H54 (cell line): ENCODE measurements at regions not wholly inside any gene's neighbourhood (a gene's known extent, or its start where the extent isn't known, plus 50 kb on each side); places are given as distances from the start of the nearest gene placed in this dataset.

Experiments
- DNase-seq: peaks from one replicate; pipeline ENCODE4 v3.0.0; 2011; ENCODE audit warnings: low spot score, mixed read lengths; ENCODE audit not compliant: insufficient read length
- FAIRE-seq: peaks from 3 replicates; lab custom pipeline; 2011; peaks lifted over from hg19 to GRCh38; lab: Jason Lieb, UNC
- POLR2A ChIP-seq: IDR thresholded peaks from 2 replicates; pipeline ENCODE4 v1.6.1; 2011; ENCODE audit warnings: low read depth, mild to moderate bottlenecking, low read length

DNA sequence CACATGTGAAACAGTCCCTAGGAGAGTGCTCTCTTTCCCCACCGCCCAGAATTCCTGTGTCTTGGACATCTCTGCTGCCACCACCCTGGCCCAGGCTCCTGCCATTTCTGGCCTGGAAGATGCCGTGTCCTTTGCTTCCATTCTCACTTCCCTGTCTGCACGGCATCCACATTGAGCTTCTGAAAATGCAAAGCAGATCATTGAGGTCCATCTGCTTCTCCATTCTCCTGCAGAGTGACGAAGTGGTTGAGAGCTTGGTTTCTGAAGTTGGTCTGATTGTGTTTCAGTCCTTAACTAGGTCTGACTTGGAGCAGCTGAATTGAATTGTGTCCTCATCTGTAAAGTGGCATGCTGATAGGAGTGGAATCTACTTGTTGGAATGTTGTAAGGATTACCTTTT is 98.7 kb upstream of the MGAT5 start:
- FAIRE-seq, result no peak
- no peak for TF ChIP-seq POLR2A
- DNase-seq, result no peak

DNA sequence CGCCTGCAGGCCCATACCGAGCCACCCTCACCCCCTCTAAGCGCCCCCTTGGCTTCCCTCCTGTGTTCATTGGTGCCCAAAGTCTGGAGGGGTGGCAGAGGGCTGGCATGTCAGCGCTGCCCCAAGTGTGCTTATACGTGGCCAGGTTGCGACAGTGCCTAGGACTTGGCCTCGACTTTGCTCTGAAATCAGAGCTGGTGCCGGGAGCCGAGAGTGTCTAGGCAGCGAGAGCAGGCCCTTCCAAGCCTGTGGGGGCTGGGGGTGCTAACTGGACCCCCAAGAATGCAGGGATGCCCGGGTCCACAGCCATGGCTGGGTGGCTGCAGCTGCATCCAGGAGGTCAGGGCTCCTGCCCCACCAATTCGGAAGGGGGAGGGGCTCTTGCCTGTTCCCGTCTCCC is 95.6 kb upstream of the MGAT5 start:
- FAIRE-seq (no peak), DNase-seq (no peak)
- no peak for TF ChIP-seq POLR2A

DNA sequence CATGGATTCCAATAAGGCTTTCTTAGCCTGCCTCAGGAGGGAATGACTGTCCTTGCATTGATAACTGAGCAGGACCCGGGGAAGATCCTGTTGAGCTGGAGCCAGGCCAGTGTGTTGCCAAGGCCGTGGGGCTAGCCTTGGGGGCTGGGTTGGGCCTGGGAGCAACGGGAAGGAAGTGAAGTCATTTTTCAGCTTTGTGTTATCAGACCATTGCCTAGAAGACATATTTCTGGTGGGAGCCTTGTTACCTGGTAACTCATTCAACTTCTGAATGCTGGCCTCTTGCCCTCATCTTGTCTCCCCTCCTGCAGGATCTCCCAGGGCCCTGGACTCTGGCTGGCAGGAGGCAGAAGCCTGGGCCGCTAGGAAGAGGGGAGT is 92.7 kb upstream of the MGAT5 start:
- TF ChIP-seq POLR2A, result no peak
- DNase-seq (no peak), FAIRE-seq (no peak)

DNA sequence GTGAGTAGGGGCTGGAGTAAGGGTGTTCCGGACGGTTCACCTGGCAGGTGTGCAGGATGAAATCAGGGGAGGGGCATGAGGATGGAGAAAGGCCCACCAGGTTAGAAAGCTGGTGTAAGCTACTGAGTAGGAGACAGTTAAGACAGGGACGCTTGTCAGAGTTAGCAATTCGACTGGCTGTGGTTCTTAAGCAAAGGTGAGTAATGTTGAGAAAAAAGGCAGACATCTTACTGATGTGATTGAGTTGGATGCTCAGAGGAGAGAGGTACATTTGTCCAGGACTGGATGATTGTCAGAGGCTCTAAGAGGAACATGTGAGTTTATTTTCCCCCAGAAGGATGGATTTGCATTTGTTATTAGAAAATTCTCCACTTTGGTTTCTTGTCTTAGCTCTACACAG is 90.5 kb upstream of the MGAT5 start:
- FAIRE-seq (no peak), DNase-seq (no peak)
- no peak for TF ChIP-seq POLR2A

DNA sequence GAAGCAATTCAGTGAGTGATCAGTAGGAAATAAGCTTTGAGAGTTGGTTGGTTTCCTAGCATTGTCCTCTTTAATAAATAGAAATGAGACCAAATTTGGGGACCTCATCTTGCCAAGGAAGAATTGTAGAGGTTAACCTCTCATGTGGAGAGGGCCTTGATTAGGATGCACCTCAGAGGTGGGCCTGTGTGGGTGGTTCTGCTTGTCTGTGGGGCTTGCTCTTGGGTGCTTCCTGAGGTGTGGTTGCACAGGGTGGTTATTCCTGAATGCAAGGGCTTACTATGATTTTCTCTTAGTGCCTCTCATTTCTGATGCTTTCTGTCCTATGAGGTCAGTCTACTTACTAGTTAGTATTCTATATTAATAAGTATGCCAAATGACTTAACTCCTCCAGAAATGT is 89.6 kb upstream of the MGAT5 start:
- FAIRE-seq (no peak), DNase-seq (no peak)
- no peak for TF ChIP-seq POLR2A

DNA sequence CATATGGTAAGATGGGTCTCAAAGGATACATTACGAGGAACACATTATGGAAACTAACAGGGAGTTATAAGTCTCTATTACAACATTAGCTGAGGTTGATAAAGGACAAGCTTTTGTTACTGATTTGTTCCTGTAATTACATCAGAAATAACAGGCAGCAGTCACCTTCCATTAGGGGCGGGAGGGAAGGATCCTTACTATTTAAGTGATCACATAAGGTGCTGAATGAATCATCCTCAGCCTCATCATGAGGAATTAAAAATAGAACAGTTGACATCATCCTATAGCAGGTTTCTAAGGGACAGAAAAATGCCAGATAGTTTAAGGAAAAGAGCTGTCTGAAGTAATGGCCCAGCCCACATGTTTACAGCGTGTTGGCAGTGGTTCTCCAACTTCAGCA is 86.9 kb upstream of the MGAT5 start:
- DNase-seq (peak; percentile 25), FAIRE-seq (no peak)
- TF ChIP-seq POLR2A, result no peak

DNA sequence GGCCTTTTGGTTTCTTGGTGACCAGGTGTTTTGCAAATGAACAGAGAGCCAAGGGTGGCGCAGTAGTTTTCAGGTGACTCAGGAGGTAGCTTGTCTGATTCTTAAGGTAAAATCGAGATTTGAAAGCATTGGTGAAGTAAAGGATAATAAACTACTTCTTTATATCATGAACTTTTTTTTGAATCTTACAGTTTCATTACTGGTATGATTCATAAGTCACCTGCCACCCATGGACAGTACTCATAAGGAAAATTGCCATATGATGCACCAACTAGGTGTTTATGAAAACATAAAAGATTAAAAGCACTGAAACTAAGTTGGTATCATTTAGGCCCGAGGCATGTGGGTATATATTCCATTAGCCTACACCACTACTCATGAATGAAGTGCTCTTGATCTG is 84.1 kb upstream of the MGAT5 start:
- TF ChIP-seq POLR2A, result no peak
- FAIRE-seq, result no peak
- no peak for DNase-seq

DNA sequence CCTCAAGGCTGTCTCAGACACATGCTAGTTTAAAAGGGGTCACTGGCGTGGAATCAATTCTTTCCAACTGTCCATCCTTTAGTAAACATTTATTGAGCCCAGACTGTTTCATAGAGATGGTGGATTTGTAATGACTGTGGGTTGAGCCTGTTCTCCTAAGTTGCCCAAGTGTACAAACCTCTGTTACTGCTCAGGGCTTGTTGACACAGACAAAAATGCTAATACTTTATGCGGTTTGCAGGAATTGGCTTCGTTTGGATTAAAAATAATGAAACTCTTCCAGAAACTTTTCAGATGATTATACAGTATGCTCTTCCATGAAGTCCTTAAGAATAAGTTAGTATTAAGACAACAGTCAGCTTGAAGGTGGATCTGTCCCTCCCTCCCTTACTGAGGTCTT is 83.6 kb upstream of the MGAT5 start:
- TF ChIP-seq POLR2A, result no peak
- DNase-seq (no peak), FAIRE-seq (no peak)

DNA sequence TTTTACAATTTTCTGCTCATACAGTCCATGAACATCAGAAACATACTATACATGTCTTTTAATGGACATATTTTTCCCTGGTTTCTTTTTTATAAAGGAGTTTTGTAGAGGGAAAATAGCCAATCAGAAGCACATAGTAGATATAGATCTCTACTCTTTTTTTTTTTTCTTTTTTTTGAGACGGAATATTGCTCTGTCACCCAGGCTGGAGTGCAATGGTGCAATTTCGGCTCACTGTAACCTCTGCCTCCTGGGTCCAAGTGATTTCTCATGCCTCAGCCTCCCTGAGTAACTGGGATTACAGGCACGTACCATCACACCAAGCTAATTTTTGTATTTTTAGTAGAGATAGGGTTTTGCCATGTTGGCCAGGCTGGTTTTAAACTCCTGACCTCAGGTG is 83.2 kb upstream of the MGAT5 start:
- no peak for TF ChIP-seq POLR2A
- DNase-seq (no peak), FAIRE-seq (no peak)

DNA sequence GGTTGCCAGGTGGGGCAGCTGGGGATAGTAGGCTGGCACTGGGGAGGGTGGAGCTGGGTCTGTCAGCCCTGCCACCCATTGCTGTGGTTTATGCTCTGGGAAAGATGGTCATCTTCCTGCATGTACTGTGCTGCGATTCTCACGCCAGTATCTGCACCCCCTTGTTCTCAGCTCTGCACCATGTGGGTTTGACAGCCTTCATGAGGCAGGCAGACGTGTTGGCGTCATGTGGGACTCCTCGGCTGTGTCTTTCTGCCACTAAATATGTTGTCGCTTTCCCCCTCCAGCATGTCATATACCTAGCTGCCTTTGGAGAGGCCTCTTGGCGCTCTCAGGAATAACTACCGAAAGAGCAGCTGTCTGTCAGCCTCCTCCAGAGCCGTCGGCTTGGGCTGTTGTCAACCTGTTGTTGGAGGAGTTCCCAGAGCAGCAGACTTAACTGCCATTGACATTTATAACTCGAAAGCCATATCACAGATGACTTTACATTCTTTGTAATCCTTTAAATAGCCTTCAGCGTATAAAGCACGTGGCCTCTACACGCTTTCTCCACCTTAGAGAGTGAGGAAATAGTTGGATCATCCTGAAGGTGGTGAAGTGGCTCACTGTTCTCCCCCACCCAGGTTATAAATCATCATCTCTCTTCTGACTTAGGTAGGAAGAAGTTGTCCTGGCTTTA is 80.4 kb upstream of the MGAT5 start:
- no peak for DNase-seq
- TF ChIP-seq POLR2A, result no peak
- no peak for FAIRE-seq

DNA sequence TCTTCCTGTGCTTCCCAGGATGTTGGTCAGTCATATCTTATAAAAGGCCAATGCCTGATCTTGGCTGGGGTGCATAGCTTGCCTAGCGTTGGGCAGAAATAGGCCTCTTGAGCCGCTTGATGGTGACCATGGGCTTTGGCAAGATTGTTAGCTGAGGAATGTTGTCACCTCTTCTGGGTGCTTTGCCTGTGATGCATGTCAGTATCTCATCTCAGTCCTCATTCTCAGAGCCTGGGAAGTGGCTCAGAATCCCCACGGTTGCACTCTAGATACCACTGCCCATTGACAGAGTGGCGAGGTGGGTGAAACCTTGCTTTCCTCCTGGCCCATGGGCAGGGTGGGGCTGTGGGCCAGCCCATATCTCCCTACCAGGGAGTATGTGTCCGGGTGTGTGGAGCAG is 79.2 kb upstream of the MGAT5 start:
- DNase-seq (no peak), FAIRE-seq (no peak)
- no peak for TF ChIP-seq POLR2A

DNA sequence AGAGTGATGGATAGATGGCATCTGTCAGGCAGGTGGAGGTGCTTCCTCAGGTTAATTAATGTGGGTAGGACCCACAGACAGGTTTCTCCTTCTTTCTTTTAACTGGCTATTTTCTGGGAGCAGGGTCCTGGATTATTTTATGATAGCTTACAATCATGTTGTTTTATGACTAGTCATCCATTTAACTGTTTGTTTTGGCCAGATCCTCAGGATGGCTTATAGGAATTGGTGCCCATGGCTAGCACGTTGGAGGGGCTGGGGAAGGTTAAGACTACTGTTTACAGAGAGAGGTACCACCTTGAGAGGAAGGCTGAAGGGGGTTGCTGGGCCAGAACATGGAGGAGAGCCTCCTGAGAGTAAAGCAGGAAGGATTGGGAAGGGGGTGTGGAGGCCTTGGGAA is 78.0 kb upstream of the MGAT5 start:
- DNase-seq, result no peak
- TF ChIP-seq POLR2A, result no peak
- no peak for FAIRE-seq

DNA sequence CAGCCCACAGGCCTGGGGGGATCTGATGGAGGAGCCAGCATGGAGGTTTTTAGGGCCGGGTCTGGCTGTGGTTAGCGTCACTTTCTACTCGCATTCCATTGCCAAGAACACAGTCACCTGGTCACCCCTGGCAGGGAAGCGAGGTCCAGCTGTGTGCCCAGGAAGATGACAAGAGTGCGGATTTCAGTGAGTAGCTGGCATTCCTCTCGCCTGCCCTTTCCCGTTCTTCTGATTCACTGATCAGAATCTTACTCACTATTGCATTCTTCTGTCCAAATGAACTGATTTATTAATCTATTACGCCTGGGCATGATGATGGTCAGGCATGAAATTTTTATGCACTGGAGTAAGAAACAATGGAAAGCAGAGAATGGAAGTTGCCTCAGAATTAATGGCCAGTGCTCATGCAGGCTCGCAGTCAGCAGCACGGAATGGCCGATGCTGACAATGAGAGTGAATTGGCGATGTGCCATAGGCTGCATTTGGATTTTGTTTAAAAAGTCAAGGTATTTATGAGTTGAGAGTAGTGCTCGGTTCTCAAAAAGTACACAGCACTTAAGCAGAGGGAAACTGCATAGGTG is 76.4 kb upstream of the MGAT5 start:
- DNase-seq (no peak), FAIRE-seq (no peak)
- TF ChIP-seq POLR2A, result no peak

DNA sequence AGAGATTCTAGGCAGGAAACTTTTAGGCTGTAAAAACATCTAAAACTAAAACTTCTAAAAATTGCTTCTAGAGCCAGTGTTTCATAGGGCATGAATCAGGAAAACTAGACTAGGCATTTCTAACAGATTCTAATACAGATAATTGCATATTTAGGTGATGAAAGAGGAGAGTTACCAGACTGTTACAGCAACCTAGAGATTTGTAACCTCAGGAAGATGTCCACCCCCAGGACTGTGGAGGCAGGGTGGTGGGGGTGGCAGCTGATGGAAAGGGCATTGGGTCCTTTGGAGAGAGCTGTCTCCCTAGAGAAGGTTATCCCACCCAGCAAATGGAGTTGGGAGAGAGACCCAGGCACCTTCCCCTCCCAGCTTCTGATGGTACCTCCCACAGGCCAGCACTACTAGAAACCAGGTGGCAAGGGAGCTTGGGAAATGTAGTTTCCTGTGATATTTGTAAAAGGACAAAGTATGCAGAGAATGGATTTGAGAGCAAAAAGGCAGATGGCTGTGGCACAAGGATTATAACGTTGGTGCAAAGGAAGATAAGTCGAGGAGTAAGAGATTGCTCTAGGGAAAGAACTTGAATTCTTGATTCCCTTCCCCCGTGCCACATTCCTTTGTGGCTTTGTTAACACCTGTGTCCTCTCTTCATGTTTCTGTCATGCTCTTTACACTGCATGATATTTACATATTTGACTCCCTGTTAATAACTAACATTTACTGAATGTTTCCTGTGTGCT is 75.6 kb upstream of the MGAT5 start:
- no peak for TF ChIP-seq POLR2A
- FAIRE-seq (no peak), DNase-seq (no peak)

DNA sequence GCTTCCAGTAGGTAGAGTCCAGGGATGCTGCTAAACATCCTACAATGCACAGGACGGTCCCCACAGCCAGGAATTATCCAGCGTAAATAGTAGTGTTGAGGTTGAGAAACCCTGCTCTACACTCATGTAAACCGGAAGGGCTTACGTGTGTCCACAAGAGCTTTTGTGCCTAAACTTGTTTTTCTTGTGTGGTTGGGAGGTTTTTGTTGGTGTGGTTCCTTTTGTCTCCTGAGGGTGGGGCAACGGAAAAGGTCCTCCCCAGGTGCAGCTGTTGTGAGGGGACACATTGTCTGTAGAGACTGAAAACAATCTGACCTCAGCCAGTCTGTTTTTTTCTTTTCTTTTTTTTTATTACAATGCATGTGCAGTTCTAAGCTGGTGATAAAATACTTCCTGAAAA is 72.7 kb upstream of the MGAT5 start:
- DNase-seq, result no peak
- no peak for TF ChIP-seq POLR2A
- FAIRE-seq, result no peak
